Neural progenitor cell (in vitro differentiated cells): ENCODE measurements at regions not wholly inside any gene's neighbourhood (a gene's known extent, or its start where the extent isn't known, plus 50 kb on each side); places are given as distances from the start of the nearest gene placed in this dataset.

ENCODE experiments used
- DNase-seq: peaks from one replicate; pipeline ENCODE4 v3.0.0-alpha.2; 2016; ENCODE audit warnings: low spot score
- H2AFZ ChIP-seq: fragments of 200-600 bp; sonication (generic); replicated peaks from 2 replicates; pipeline ENCODE4 v1.6.1; 2016; ENCODE audit warnings: antibody characterized with exemption
- H3F3A ChIP-seq: fragments of 200-600 bp; sonication (generic); 2 replicates; pipeline ENCODE4 v1.6.1; 2016; ENCODE audit warnings: antibody characterized with exemption, low read depth
- H3K27ac ChIP-seq: fragments of 200-600 bp; sonication (generic); 2 replicates; pipeline ENCODE4 v1.5.1; 2016; ENCODE audit warnings: mild to moderate bottlenecking
- H3K27me3 ChIP-seq: fragments of 200-600 bp; sonication (generic); 2 replicates; pipeline ENCODE4 v1.6.1; 2016; ENCODE audit warnings: mild to moderate bottlenecking, moderate library complexity
- H3K36me3 ChIP-seq: fragments of 200-600 bp; sonication (generic); 2 replicates; pipeline ENCODE4 v1.5.1; 2016
- H3K4me1 ChIP-seq: fragments of 200-600 bp; sonication (generic); 2 replicates; pipeline ENCODE4 v1.6.1; 2016; ENCODE audit warnings: mixed run types
- H3K4me2 ChIP-seq: fragments of 200-600 bp; sonication (generic); 2 replicates; pipeline ENCODE4 v1.6.1; 2016
- H3K4me3 ChIP-seq: fragments of 200-600 bp; sonication (generic); 2 replicates; pipeline ENCODE4 v1.5.1; 2016
- H3K79me2 ChIP-seq: fragments of 200-600 bp; sonication (generic); 2 replicates; pipeline ENCODE4 v1.6.1; 2016; ENCODE audit warnings: low read depth
- H3K9ac ChIP-seq: fragments of 200-600 bp; sonication (generic); 2 replicates; pipeline ENCODE4 v1.6.1; 2016
- H3K9me3 ChIP-seq: fragments of 200-600 bp; sonication (generic); 2 replicates; pipeline ENCODE4 v1.5.1; 2016; ENCODE audit warnings: low read depth
- H4K20me1 ChIP-seq: fragments of 200-600 bp; sonication (generic); 2 replicates; pipeline ENCODE4 v1.6.1; 2016; ENCODE audit warnings: low read depth
- H3K27ac Mint-ChIP-seq: 3 replicates; pipeline ENCODE4 v1.8.0; 2021; ENCODE audit warnings: mixed read lengths
- H3K27me3 Mint-ChIP-seq: 2 replicates; pipeline ENCODE4 v1.8.0; 2022; ENCODE audit warnings: low read depth, mild to moderate bottlenecking, inconsistent platforms, moderate library complexity, mixed read lengths; ENCODE audit not compliant: insufficient read depth
- H3K36me3 Mint-ChIP-seq: 3 replicates; pipeline ENCODE4 v1.8.0; 2021; ENCODE audit warnings: mixed read lengths
- H3K4me1 Mint-ChIP-seq: 3 replicates; pipeline ENCODE4 v1.8.0; 2021; ENCODE audit warnings: mixed read lengths
- H3K4me3 Mint-ChIP-seq: 3 replicates; pipeline ENCODE4 v1.8.0; 2021; ENCODE audit warnings: mild to moderate bottlenecking, moderate library complexity, mixed read lengths
- H3K9me3 Mint-ChIP-seq: 3 replicates; pipeline ENCODE4 v1.8.0; 2020; ENCODE audit warnings: mixed read lengths
- CTCF ChIP-seq: fragments of 200-600 bp; sonication (generic); IDR thresholded peaks from 2 replicates; pipeline ENCODE4 v1.5.1; 2017; ENCODE audit warnings: antibody characterized with exemption, mild to moderate bottlenecking
- EZH2 ChIP-seq: fragments of 200-600 bp; sonication (generic); IDR thresholded peaks from 2 replicates; pipeline ENCODE4 v1.6.1; 2017; ENCODE audit warnings: antibody characterized with exemption, mild to moderate bottlenecking, moderate library complexity
- EZH2phosphoT487 ChIP-seq: fragments of 200-600 bp; sonication (generic); IDR thresholded peaks from 2 replicates; pipeline ENCODE4 v1.6.1; 2017; ENCODE audit warnings: antibody characterized with exemption

GRCh38 chr3:487614-488013, 291.1 kb downstream of the CHL1 start:
- H3K9ac ChIP-seq = no peak overlapping the region
- TF ChIP-seq CTCF (no peak), EZH2phosphoT487 (no peak)

DNA sequence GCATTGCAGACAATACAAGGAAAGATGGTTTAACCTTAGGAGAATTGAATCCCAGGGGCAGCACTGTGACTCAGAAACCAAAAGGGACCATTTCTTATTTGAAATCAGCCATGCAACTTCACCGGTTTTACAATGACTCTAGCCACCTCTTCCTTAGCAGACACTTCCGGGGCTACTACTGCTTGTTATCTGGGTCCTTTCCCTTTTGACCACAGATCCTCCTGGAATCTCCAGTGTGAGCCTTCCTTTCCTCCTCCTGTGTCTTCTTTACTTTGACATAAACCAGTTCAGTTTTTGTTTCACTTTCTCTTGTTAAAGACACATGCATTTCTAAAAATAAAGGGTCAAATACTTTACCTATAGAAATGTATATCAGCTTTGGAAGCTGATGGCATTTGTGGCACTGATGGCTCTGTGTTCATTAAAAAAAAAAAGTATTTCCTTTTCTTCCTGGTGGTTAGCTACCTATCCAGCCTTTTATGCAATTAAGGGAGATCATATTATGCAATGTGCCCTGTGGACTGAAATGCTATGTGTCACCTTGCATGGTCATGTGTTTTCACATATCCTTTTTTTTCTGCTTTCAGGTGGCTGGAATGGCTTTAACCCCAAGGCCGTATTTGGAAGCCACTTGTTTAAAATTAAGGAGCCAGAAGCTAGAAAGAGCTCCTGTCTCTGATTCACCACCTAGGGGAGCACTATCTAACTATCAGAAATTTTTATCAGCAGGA, 296.2 kb downstream of the CHL1 start:
- H3K27me3 ChIP-seq = no peaks in the 10 kb centered on the region
- peaks cover 2% of the 10 kb centered on the region for H3K27me3 Mint-ChIP-seq
- no peak for DNase-seq
- H3K9me3 Mint-ChIP-seq = no peaks in the 10 kb centered on the region
- no peaks in the 10 kb centered on the region for H3K4me1 ChIP-seq
- H3K36me3 Mint-ChIP-seq = no peaks in the 10 kb centered on the region
- no peak overlapping the region for H3K27ac ChIP-seq
- H3K36me3 ChIP-seq = no peaks in the 10 kb centered on the region
- H3K79me2 ChIP-seq = no peaks in the 10 kb centered on the region
- no peaks in the 10 kb centered on the region for H3K9me3 ChIP-seq
- no peak overlapping the region for H3K4me3 ChIP-seq
- peak overlapping the region; percentile 31 for H2AFZ ChIP-seq
- H3K27ac Mint-ChIP-seq = no peak overlapping the region
- no peaks in the 10 kb centered on the region for H4K20me1 ChIP-seq
- TF ChIP-seq EZH2 = no peak
- TF ChIP-seq EZH2phosphoT487 = no peak
- TF ChIP-seq CTCF = no peak
- H3K4me2 ChIP-seq = no peak overlapping the region
- no peak overlapping the region for H3K9ac ChIP-seq
- no peaks in the 10 kb centered on the region for H3K4me1 Mint-ChIP-seq
- no peak overlapping the region for H3K4me3 Mint-ChIP-seq
- H3F3A ChIP-seq = no peaks in the 10 kb centered on the region

More at GRCh38 chr3:487614-488013, 291.1 kb downstream of the CHL1 start:
- Histone ChIP-seq H3K4me1 (no peaks in the 10 kb centered on the region), H3K9me3 (no peaks in the 10 kb centered on the region), H3K4me2 (no peak overlapping the region), H3K4me3 (no peak overlapping the region), H3K27ac (no peak overlapping the region), H3K36me3 (no peaks in the 10 kb centered on the region), H3K79me2 (no peaks in the 10 kb centered on the region), H3F3A (no peaks in the 10 kb centered on the region), H3K27me3 (no peaks in the 10 kb centered on the region), H4K20me1 (no peaks in the 10 kb centered on the region), H2AFZ (no peak overlapping the region)
- Mint-ChIP-seq H3K36me3 (no peaks in the 10 kb centered on the region), H3K27ac (no peak overlapping the region), H3K9me3 (no peaks in the 10 kb centered on the region), H3K4me3 (no peak overlapping the region), H3K27me3 (no peaks in the 10 kb centered on the region), H3K4me1 (peaks cover 9% of the 10 kb centered on the region)
- no peak for DNase-seq

- no peak for TF ChIP-seq CTCF
- Histone ChIP-seq H3K27me3 (no peaks in the 10 kb centered on the region), H3K4me2 (no peak overlapping the region), H3K9me3 (no peaks in the 10 kb centered on the region), H2AFZ (no peak overlapping the region), H3K4me3 (no peak overlapping the region), H3K79me2 (no peaks in the 10 kb centered on the region), H4K20me1 (no peaks in the 10 kb centered on the region), H3K27ac (no peak overlapping the region), H3K9ac (no peak overlapping the region), H3K4me1 (no peaks in the 10 kb centered on the region), H3F3A (no peaks in the 10 kb centered on the region), H3K36me3 (no peaks in the 10 kb centered on the region)
- Mint-ChIP-seq H3K4me3 (no peak overlapping the region), H3K27ac (no peak overlapping the region), H3K9me3 (no peaks in the 10 kb centered on the region), H3K4me1 (peaks cover 6% of the 10 kb centered on the region), H3K36me3 (no peaks in the 10 kb centered on the region), H3K27me3 (peaks cover 2% of the 10 kb centered on the region)
- DNase-seq = no peak
These were observed 297.6 kb downstream of the CHL1 start for GRCh38 chr3:494190-494589.
